Hepatocyte (in vitro differentiated cells): ENCODE measurements at regions not wholly inside any gene's neighbourhood (a gene's known extent, or its start where the extent isn't known, plus 50 kb on each side); places are given as distances from the start of the nearest gene placed in this dataset.

Source experiments
- DNase-seq: peaks from one replicate; pipeline ENCODE4 v3.0.0-alpha.2; 2016; ENCODE audit warnings: low spot score
- H2AFZ ChIP-seq: fragments of 200-600 bp; sonication (generic); 2 replicates; pipeline ENCODE4 v1.6.0; 2016; ENCODE audit warnings: antibody characterized with exemption, mild to moderate bottlenecking
- H3K27ac ChIP-seq: fragments of 200-600 bp; sonication (generic); 2 replicates; pipeline ENCODE4 v1.5.1; 2016; ENCODE audit warnings: mild to moderate bottlenecking
- H3K27me3 ChIP-seq: fragments of 200-600 bp; sonication (generic); 2 replicates; pipeline ENCODE4 v1.6.1; 2016
- H3K36me3 ChIP-seq: fragments of 200-600 bp; sonication (generic); replicated peaks from 2 replicates; pipeline ENCODE4 v1.5.1; 2016; ENCODE audit warnings: low read depth; ENCODE audit not compliant: insufficient read depth
- H3K4me1 ChIP-seq: fragments of 200-600 bp; sonication (generic); 2 replicates; pipeline ENCODE4 v1.5.1; 2016; ENCODE audit warnings: mild to moderate bottlenecking, moderate library complexity; ENCODE audit not compliant: insufficient read depth
- H3K4me2 ChIP-seq: fragments of 200-600 bp; sonication (generic); 2 replicates; pipeline ENCODE4 v1.6.0; 2016
- H3K4me3 ChIP-seq: fragments of 200-600 bp; sonication (generic); 2 replicates; pipeline ENCODE4 v1.5.1; 2016; ENCODE audit warnings: mild to moderate bottlenecking
- H3K79me2 ChIP-seq: fragments of 200-600 bp; sonication (generic); 2 replicates; pipeline ENCODE4 v1.6.0; 2017; ENCODE audit warnings: mild to moderate bottlenecking
- H3K9me2 ChIP-seq: fragments of 200-600 bp; sonication (generic); replicated peaks from 2 replicates; pipeline ENCODE4 v1.6.0; 2017; ENCODE audit warnings: mild to moderate bottlenecking; ENCODE audit not compliant: insufficient read depth
- H3K9me3 ChIP-seq: fragments of 200-600 bp; sonication (generic); 2 replicates; pipeline ENCODE4 v1.5.1; 2016; ENCODE audit warnings: low read depth, mild to moderate bottlenecking
- H4K20me1 ChIP-seq: fragments of 200-600 bp; sonication (generic); 2 replicates; pipeline ENCODE4 v1.6.0; 2016; ENCODE audit warnings: mild to moderate bottlenecking; ENCODE audit not compliant: insufficient read depth, poor library complexity, severe bottlenecking
- CTCF ChIP-seq: fragments of 200-600 bp; sonication (generic); IDR thresholded peaks from 2 replicates; pipeline ENCODE4 v1.5.1; 2016; ENCODE audit warnings: antibody characterized with exemption, mild to moderate bottlenecking; ENCODE audit not compliant: poor library complexity
- EZH2 ChIP-seq: fragments of 200-600 bp; sonication (generic); IDR thresholded peaks from 2 replicates; pipeline ENCODE4 v1.6.1; 2016; ENCODE audit warnings: antibody characterized with exemption, mild to moderate bottlenecking, borderline replicate concordance
- EZH2phosphoT487 ChIP-seq: fragments of 200-600 bp; sonication (generic); IDR thresholded peaks from one replicate; pipeline ENCODE4 v1.6.1; 2018; ENCODE audit warnings: antibody characterized with exemption, mild to moderate bottlenecking, low read depth, moderate library complexity; ENCODE audit not compliant: unreplicated experiment, severe bottlenecking
- WGBS: methylation state at CpG from one replicate; pipeline ENCODE4 v1.1.6; 2016; ENCODE audit warnings: low lambda C conversion rate; ENCODE audit errors: missing lambda C conversion rate; 5-methylcytosine and 5-hydroxymethylcytosine counted together

- DNase-seq = no peak
- H3K27me3 ChIP-seq = no peaks in the 10 kb centered on the region
- no peak overlapping the region for H3K27ac ChIP-seq
- no peaks in the 10 kb centered on the region for H3K79me2 ChIP-seq
- no peaks in the 10 kb centered on the region for H3K9me2 ChIP-seq
- no peaks in the 10 kb centered on the region for H4K20me1 ChIP-seq
- no peaks in the 10 kb centered on the region for H3K4me1 ChIP-seq
- H3K36me3 ChIP-seq = no peaks in the 10 kb centered on the region
- no peak overlapping the region for H2AFZ ChIP-seq
- WGBS = 89% methylated on average over 3 of the region's 3 CpGs
- no peak overlapping the region for H3K4me2 ChIP-seq
- TF ChIP-seq EZH2phosphoT487 (no peak), EZH2 (no peak), CTCF (no peak)
- H3K9me3 ChIP-seq = no peaks in the 10 kb centered on the region
- H3K4me3 ChIP-seq = no peak overlapping the region
Observed at GRCh38 chr10:113469796-113470195, 83.1 kb upstream of the HABP2 start.

GRCh38 chr10:113470372-113471240, 82.2 kb upstream of the HABP2 start:
- H3K27me3 ChIP-seq = no peaks in the 10 kb centered on the region
- H4K20me1 ChIP-seq = no peaks in the 10 kb centered on the region
- TF ChIP-seq CTCF = no peak
- no peak for TF ChIP-seq EZH2
- no peak for TF ChIP-seq EZH2phosphoT487
- 85% methylated on average over 5 of the region's 5 CpGs for WGBS
- no peak overlapping the region for H3K4me3 ChIP-seq
- peaks cover 6% of the 10 kb centered on the region for H3K4me1 ChIP-seq
- DNase-seq = no peak
- H3K36me3 ChIP-seq = no peaks in the 10 kb centered on the region
- no peak overlapping the region for H3K27ac ChIP-seq
- no peak overlapping the region for H3K4me2 ChIP-seq
- H2AFZ ChIP-seq = no peak overlapping the region
- H3K79me2 ChIP-seq = no peaks in the 10 kb centered on the region
- H3K9me2 ChIP-seq = no peaks in the 10 kb centered on the region
- H3K9me3 ChIP-seq = no peaks in the 10 kb centered on the region

GRCh38 chr10:113471241-113471996, 81.4 kb upstream of the HABP2 start:
- Histone ChIP-seq H3K9me3 (no peaks in the 10 kb centered on the region), H3K4me3 (no peak overlapping the region), H2AFZ (no peak overlapping the region), H3K4me1 (peaks cover 8% of the 10 kb centered on the region), H3K79me2 (no peaks in the 10 kb centered on the region), H3K4me2 (no peak overlapping the region), H4K20me1 (no peaks in the 10 kb centered on the region), H3K27me3 (no peaks in the 10 kb centered on the region), H3K9me2 (no peaks in the 10 kb centered on the region), H3K27ac (no peak overlapping the region), H3K36me3 (no peaks in the 10 kb centered on the region)
- 84% methylated on average over 6 of the region's 6 CpGs for WGBS
- no peak for DNase-seq
- TF ChIP-seq EZH2 = no peak
- TF ChIP-seq CTCF = no peak
- TF ChIP-seq EZH2phosphoT487 = no peak
